GM12892 (cell line): ENCODE measurements at regions not wholly inside any gene's neighbourhood (a gene's known extent, or its start where the extent isn't known, plus 50 kb on each side); places are given as distances from the start of the nearest gene placed in this dataset.

Experiments used
- POLR2A ChIP-seq: IDR thresholded peaks from 2 replicates; pipeline ENCODE4 v1.6.1; 2011; ENCODE audit warnings: low read depth, low read length, control low read depth
- POLR2AphosphoS5 ChIP-seq: IDR thresholded peaks from 2 replicates; pipeline ENCODE4 v1.6.1; 2011; ENCODE audit warnings: low read depth, low read length, control low read depth
- TAF1 ChIP-seq: IDR thresholded peaks from 2 replicates; pipeline ENCODE4 v1.6.1; 2011; ENCODE audit warnings: low read depth, mild to moderate bottlenecking, control low read depth, low read length, borderline replicate concordance

GRCh38 chr5:42074353-42074752 lies 149.3 kb downstream of the FBXO4 start:
- TF ChIP-seq POLR2A = no peak
- TF ChIP-seq POLR2AphosphoS5 = no peak
- no peak for TF ChIP-seq TAF1
